ENCODE measurements at regions not wholly inside any gene's neighbourhood (a gene's known extent, or its start where the extent isn't known, plus 50 kb on each side); places are given as distances from the start of the nearest gene placed in this dataset.

DNA sequence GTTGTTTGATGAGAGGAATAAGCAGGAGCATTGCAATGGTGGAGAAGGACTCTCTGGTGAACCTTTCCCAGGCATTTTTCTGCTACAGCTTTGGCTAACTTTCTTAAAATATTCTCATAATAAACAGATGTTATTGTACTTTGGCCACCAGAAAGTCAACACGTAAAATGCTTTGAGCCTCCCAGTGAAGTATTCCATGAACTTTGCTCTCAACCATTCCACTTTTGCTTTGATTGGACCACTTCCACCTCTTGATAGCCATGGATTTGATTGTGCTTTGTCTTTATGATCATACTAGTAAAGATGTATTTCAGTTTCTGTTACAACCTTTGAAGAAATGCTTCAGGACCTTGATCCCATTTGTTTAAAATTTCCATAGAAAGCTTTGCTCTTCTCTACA, 241.1 kb downstream of the TENT5A start:
- Histone ChIP-seq H3K4me1 (ENCODE audit: control insufficient read depth in 5 of 5, insufficient read depth in 5 of 5, low read length in 5 of 5) (no peaks in the 10 kb centered on the region), H3K9ac (ENCODE audit: insufficient read depth in 1 of 2, low read length in 2 of 2) (no peak overlapping the region), H3K4me3 (no peak overlapping the region), H3K27me3 (ENCODE audit: control insufficient read depth in 3 of 3, insufficient read depth in 3 of 3, low read length in 2 of 3) (no peaks in the 10 kb centered on the region), H3K27ac (ENCODE audit: low read depth in 1 of 2, low read length in 1 of 2) (no peak overlapping the region), H3K36me3 (ENCODE audit: control insufficient read depth in 4 of 4, insufficient read depth in 4 of 4, low read length in 4 of 4) (no peaks in the 10 kb centered on the region), H3K9me3 (ENCODE audit: control insufficient read depth in 4 of 4, insufficient read depth in 3 of 4, low read length in 3 of 4) (no peaks in the 10 kb centered on the region)
- WGBS, 2 donors: 0 to 36% methylated on average over 1 of the region's 1 CpG
- DNase-seq: no peak
- ATAC-seq (ENCODE audit: insufficient read depth, low FRiP score): no peak
- TF ChIP-seq, protein P1, sequence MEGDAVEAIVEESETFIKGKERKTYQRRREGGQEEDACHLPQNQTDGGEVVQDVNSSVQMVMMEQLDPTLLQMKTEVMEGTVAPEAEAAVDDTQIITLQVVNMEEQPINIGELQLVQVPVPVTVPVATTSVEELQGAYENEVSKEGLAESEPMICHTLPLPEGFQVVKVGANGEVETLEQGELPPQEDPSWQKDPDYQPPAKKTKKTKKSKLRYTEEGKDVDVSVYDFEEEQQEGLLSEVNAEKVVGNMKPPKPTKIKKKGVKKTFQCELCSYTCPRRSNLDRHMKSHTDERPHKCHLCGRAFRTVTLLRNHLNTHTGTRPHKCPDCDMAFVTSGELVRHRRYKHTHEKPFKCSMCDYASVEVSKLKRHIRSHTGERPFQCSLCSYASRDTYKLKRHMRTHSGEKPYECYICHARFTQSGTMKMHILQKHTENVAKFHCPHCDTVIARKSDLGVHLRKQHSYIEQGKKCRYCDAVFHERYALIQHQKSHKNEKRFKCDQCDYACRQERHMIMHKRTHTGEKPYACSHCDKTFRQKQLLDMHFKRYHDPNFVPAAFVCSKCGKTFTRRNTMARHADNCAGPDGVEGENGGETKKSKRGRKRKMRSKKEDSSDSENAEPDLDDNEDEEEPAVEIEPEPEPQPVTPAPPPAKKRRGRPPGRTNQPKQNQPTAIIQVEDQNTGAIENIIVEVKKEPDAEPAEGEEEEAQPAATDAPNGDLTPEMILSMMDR (IDR thresholded peaks at IDR 0.05; ENCODE audit: control extremely low read depth, extremely low read depth): no peak

DNA sequence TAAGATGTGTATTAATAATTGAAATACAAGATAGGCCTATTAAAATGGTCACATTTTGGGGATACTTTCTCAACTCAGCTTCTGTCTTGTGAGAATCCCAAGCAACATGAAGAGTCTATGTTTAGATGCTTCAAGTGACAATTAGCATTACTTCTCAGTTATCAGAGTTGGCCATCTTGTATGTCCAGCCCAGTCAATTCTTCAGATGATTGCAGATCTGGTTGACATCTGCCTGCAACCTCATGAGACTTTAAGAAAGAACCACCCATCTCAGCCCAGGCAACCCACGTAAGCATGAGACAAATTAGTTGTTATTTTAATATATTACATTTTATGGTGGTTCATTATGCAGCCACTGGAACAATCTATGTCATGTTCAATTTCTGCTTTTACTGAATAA, 256.5 kb downstream of the TENT5A start:
- TF ChIP-seq, protein P1 (IDR thresholded peaks at IDR 0.05; ENCODE audit: control extremely low read depth, extremely low read depth): no peak
- WGBS, 2 donors: 84 to 91% methylated on average over 1 of the region's 1 CpG
- Histone ChIP-seq H3K9ac (ENCODE audit: insufficient read depth in 1 of 2, low read length in 2 of 2) (no peak overlapping the region), H3K4me1 (ENCODE audit: control insufficient read depth in 5 of 5, insufficient read depth in 5 of 5, low read length in 5 of 5) (no peaks in the 10 kb centered on the region), H3K27ac (ENCODE audit: low read depth in 1 of 2, low read length in 1 of 2) (no peak overlapping the region), H3K4me3 (no peak overlapping the region), H3K27me3 (ENCODE audit: control insufficient read depth in 3 of 3, insufficient read depth in 3 of 3, low read length in 2 of 3) (no peaks in the 10 kb centered on the region), H3K36me3 (ENCODE audit: control insufficient read depth in 4 of 4, insufficient read depth in 4 of 4, low read length in 4 of 4) (no peaks in the 10 kb centered on the region), H3K9me3 (ENCODE audit: control insufficient read depth in 4 of 4, insufficient read depth in 3 of 4, low read length in 3 of 4) (peaks cover 0 to 1% (median 0%) of the 10 kb centered on the region in 4 donors)
- DNase-seq: no peak
- ATAC-seq (ENCODE audit: insufficient read depth, low FRiP score): no peak

DNA sequence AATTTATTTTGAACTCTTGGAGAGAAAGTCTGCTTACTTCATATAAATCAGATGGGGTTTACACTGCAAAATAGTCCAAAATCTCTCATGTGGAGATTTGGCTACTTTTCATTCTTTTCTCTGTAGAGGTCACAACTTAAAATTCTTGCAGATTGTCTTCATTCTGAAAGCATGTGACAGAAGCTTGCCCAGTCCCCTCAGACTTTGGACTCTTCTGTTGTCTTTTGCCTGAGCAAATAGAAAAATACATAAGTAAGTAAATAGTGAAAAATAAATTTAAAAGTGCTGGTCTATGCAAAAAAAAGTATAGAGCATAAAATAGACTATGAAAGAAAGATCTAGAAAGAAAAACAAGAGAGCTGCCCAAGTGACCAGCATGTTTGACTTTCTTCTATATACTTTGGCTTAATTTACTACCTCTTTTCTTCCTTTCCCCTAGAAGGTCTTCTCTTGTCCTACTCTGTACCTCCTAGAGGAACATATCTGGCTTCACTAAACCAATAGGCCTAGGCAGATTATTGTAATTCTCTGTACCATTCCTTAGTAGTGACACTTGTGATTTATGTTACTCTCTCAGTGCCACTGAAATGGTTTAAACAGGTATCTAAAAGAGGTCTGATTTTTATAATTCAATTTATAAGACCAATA, 260.9 kb downstream of the TENT5A start:
- no peaks in the 10 kb centered on the region for H3K36me3 ChIP-seq (ENCODE audit: control insufficient read depth in 4 of 4, insufficient read depth in 4 of 4, low read length in 4 of 4)
- H3K4me3 ChIP-seq: no peak overlapping the region
- no peaks in the 10 kb centered on the region for H3K27me3 ChIP-seq (ENCODE audit: control insufficient read depth in 3 of 3, insufficient read depth in 3 of 3, low read length in 2 of 3)
- H3K9ac ChIP-seq (ENCODE audit: insufficient read depth in 1 of 2, low read length in 2 of 2): no peak overlapping the region
- ATAC-seq (ENCODE audit: insufficient read depth, low FRiP score) (no peak), DNase-seq (no peak)
- H3K9me3 ChIP-seq (ENCODE audit: control insufficient read depth in 4 of 4, insufficient read depth in 3 of 4, low read length in 3 of 4): no peaks in the 10 kb centered on the region
- no peak overlapping the region for H3K27ac ChIP-seq (ENCODE audit: low read depth in 1 of 2, low read length in 1 of 2)
- TF ChIP-seq, protein P1 (IDR thresholded peaks at IDR 0.05; ENCODE audit: control extremely low read depth, extremely low read depth): no peak
- no peaks in the 10 kb centered on the region for H3K4me1 ChIP-seq (ENCODE audit: control insufficient read depth in 5 of 5, insufficient read depth in 5 of 5, low read length in 5 of 5)

DNA sequence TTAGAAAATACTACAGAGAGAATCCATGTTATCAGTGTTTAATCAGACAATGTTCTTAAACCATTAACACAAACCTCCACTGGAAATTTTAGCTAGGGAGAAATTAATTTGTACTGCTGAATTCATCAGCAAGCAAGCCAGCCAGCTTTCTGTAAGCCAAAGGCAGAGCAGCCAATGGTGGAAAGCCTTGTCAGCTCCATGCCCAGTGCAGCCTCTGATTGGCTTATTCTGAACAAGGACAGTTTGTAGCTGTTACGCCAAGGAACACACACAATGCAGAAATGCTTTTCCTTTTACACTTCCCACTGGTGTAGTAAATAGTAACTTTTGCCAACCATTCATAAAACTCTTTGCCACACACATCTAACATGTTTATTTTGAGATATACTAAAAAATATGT, 265.0 kb downstream of the TENT5A start:
- Histone ChIP-seq H3K9ac (ENCODE audit: insufficient read depth in 1 of 2, low read length in 2 of 2) (no peak overlapping the region), H3K36me3 (ENCODE audit: control insufficient read depth in 4 of 4, insufficient read depth in 4 of 4, low read length in 4 of 4) (no peaks in the 10 kb centered on the region), H3K9me3 (ENCODE audit: control insufficient read depth in 4 of 4, insufficient read depth in 3 of 4, low read length in 3 of 4) (no peaks in the 10 kb centered on the region), H3K27me3 (ENCODE audit: control insufficient read depth in 3 of 3, insufficient read depth in 3 of 3, low read length in 2 of 3) (no peaks in the 10 kb centered on the region), H3K4me1 (ENCODE audit: control insufficient read depth in 5 of 5, insufficient read depth in 5 of 5, low read length in 5 of 5) (no peaks in the 10 kb centered on the region), H3K27ac (ENCODE audit: low read depth in 1 of 2, low read length in 1 of 2) (no peak overlapping the region), H3K4me3 (no peak overlapping the region)
- TF ChIP-seq, protein P1 (IDR thresholded peaks at IDR 0.05; ENCODE audit: control extremely low read depth, extremely low read depth): no peak
- WGBS, 2 donors: 74 to 84% methylated on average over 1 of the region's 1 CpG
- peak; percentile 39 to 63 (median 57) for DNase-seq
- ATAC-seq (ENCODE audit: insufficient read depth, low FRiP score): no peak

Measured in lung (tissue), 11 donors.